Panc1 (cell line): ENCODE measurements at regions not wholly inside any gene's neighbourhood (a gene's known extent, or its start where the extent isn't known, plus 50 kb on each side); places are given as distances from the start of the nearest gene placed in this dataset.
"Not testable (repeated sequence)": the region's sequence is repeated elsewhere in the genome, so short reads cannot be mapped to it uniquely, and the experiment has no call there.

Source experiments
- POLR2AphosphoS5 ChIP-seq: IDR thresholded peaks from 2 replicates; pipeline ENCODE4 v1.6.1; 2012; ENCODE audit warnings: mild to moderate bottlenecking, low read depth, low read length, moderate library complexity
- TCF7L2 ChIP-seq: IDR thresholded peaks from 2 replicates; pipeline ENCODE4 v1.6.1; 2011; ENCODE audit warnings: mild to moderate bottlenecking, low read depth, low read length, inconsistent platforms
- TF ChIP-seq, protein P1 (sequence below): fragments of 450-650 bp; IDR thresholded peaks from 2 replicates; pipeline ENCODE4 v1.5.1; 2017; ENCODE audit warnings: mild to moderate bottlenecking

DNA sequence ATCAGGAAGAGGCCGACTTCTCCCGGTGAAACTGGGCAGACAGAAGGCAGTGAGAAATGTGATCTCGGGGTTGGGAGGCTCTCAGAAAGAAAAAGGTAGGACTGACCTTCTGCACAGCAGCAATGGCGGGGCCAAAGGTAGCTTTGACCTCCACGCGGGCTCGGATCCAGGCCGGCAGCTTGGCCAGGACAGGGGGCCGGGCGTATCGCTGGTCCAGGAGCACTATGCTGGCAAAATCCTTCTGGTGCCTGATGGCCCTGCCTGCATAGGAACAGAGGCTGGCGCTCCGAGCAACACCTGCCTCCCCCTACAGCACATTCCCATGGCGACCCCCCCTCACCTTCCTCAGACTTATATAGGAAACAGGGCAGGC, 189.1 kb downstream of the KLRB1 start:
- TF ChIP-seq, protein P1, sequence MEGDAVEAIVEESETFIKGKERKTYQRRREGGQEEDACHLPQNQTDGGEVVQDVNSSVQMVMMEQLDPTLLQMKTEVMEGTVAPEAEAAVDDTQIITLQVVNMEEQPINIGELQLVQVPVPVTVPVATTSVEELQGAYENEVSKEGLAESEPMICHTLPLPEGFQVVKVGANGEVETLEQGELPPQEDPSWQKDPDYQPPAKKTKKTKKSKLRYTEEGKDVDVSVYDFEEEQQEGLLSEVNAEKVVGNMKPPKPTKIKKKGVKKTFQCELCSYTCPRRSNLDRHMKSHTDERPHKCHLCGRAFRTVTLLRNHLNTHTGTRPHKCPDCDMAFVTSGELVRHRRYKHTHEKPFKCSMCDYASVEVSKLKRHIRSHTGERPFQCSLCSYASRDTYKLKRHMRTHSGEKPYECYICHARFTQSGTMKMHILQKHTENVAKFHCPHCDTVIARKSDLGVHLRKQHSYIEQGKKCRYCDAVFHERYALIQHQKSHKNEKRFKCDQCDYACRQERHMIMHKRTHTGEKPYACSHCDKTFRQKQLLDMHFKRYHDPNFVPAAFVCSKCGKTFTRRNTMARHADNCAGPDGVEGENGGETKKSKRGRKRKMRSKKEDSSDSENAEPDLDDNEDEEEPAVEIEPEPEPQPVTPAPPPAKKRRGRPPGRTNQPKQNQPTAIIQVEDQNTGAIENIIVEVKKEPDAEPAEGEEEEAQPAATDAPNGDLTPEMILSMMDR = not testable (repeated sequence)
- TF ChIP-seq POLR2AphosphoS5, TCF7L2: not testable (repeated sequence)
